Lung (tissue), 11 donors: ENCODE measurements at regions not wholly inside any gene's neighbourhood (a gene's known extent, or its start where the extent isn't known, plus 50 kb on each side); places are given as distances from the start of the nearest gene placed in this dataset.
A peak's percentile ranks its signal among the peaks of the same experiment; 100 is the strongest.

Experiments
- ATAC-seq: fragments of 200-7000 bp; cut with Tn5 transposase; one replicate; pipeline ENCODE4 v1.9.1; 2020; ENCODE audit warnings: moderate number of reproducible peaks; ENCODE audit not compliant: insufficient read depth, low FRiP score
- DNase-seq, 3 donors: peaks; one replicate each; pipeline ENCODE4 v3.0.0-alpha.2; 2013 to 2017
- H3K27ac ChIP-seq, 2 donors: one replicate each; pipeline ENCODE4 v1.5.1; 2013; ENCODE audit warnings: mild to moderate bottlenecking in 2 of 2, moderate library complexity in 2 of 2, control low read depth in 1 of 2, inconsistent platforms in 1 of 2, low read depth in 1 of 2, low read length in 1 of 2
- H3K27me3 ChIP-seq, 3 donors: one replicate each; pipeline ENCODE4 v1.5.1; 2013; ENCODE audit warnings: low read length in 2 of 3; ENCODE audit not compliant: control insufficient read depth in 3 of 3, insufficient read depth in 3 of 3
- H3K36me3 ChIP-seq, 4 donors: one replicate each; pipeline ENCODE4 v1.5.1; 2013; ENCODE audit warnings: low read length in 4 of 4, mild to moderate bottlenecking in 1 of 4, moderate library complexity in 1 of 4; ENCODE audit not compliant: control insufficient read depth in 4 of 4, insufficient read depth in 4 of 4
- H3K4me1 ChIP-seq, 5 donors: one replicate each; pipeline ENCODE4 v1.5.1; 2013; ENCODE audit warnings: low read length in 5 of 5, mild to moderate bottlenecking in 2 of 5, moderate library complexity in 1 of 5; ENCODE audit not compliant: control insufficient read depth in 5 of 5, insufficient read depth in 5 of 5
- H3K4me3 ChIP-seq: one replicate; pipeline ENCODE4 v1.5.1; 2013; ENCODE audit warnings: mild to moderate bottlenecking, control low read depth, moderate library complexity
- H3K9ac ChIP-seq, 2 donors: one replicate each; pipeline ENCODE4 v1.5.1; 2013; ENCODE audit warnings: low read length in 2 of 2, control low read depth in 1 of 2; ENCODE audit not compliant: insufficient read depth in 1 of 2
- H3K9me3 ChIP-seq, 4 donors: one replicate each; pipeline ENCODE4 v1.5.1; 2013; ENCODE audit warnings: low read length in 3 of 4, mild to moderate bottlenecking in 1 of 4, moderate library complexity in 1 of 4; ENCODE audit not compliant: control insufficient read depth in 4 of 4, insufficient read depth in 3 of 4
- CTCF ChIP-seq: IDR thresholded peaks from 2 replicates; pipeline ENCODE4 v1.5.1; 2012; ENCODE audit warnings: mild to moderate bottlenecking; ENCODE audit errors: control extremely low read depth, extremely low read depth
- WGBS, 2 donors: extraction: QIAGEN DNeasy Blood & Tissue Kit; methylation state at CpG; one replicate each; pipeline ENCODE4 v1.1.7; 2013; 5-methylcytosine and 5-hydroxymethylcytosine counted together
- donor health status: control.
- donor health status: control.
- donor health status: Bipolar disorder and iron deficiency.
- donor health status: healthy.
- donor health status: DM: yes; HTN: yes; CAD: no.

GRCh38 chr3:194031349-194031748 is 104.6 kb upstream of the HES1 start:
- ATAC-seq (no peak), DNase-seq (no peak)
- Histone ChIP-seq H3K9ac (no peak overlapping the region), H3K27ac (no peak overlapping the region), H3K4me1 (peaks cover 0 to 17% (median 10%) of the 10 kb centered on the region in 5 donors), H3K4me3 (no peak overlapping the region), H3K27me3 (no peaks in the 10 kb centered on the region), H3K9me3 (no peaks in the 10 kb centered on the region), H3K36me3 (no peaks in the 10 kb centered on the region)
- 95 to 96% methylated on average over 9 of the region's 9 CpGs for WGBS, 2 donors
- no peak for TF ChIP-seq CTCF

- Histone ChIP-seq H3K9ac (no peak overlapping the region), H3K36me3 (no peaks in the 10 kb centered on the region), H3K9me3 (no peaks in the 10 kb centered on the region), H3K27ac (no peak overlapping the region), H3K4me1 (peaks cover 0 to 17% (median 10%) of the 10 kb centered on the region in 5 donors), H3K27me3 (no peaks in the 10 kb centered on the region), H3K4me3 (no peak overlapping the region)
- 90 to 94% methylated on average over 12 of the region's 12 CpGs for WGBS, 2 donors
- TF ChIP-seq CTCF: no peak
- DNase-seq: peak in 1 of 3 donors; percentile 16
- no peak for ATAC-seq
These were observed 103.9 kb upstream of the HES1 start for GRCh38 chr3:194031867-194032635.

GRCh38 chr3:194032828-194033435 is 103.0 kb upstream of the HES1 start:
- no peak for TF ChIP-seq CTCF
- Histone ChIP-seq H3K4me1 (peaks cover 0 to 17% (median 10%) of the 10 kb centered on the region in 5 donors), H3K36me3 (no peaks in the 10 kb centered on the region), H3K9me3 (no peaks in the 10 kb centered on the region), H3K27me3 (no peaks in the 10 kb centered on the region), H3K9ac (no peak overlapping the region), H3K4me3 (no peak overlapping the region), H3K27ac (no peak overlapping the region)
- WGBS, 2 donors: 29 to 46% methylated on average over 9 of the region's 9 CpGs
- ATAC-seq (no peak), DNase-seq (peak in 2 of 3 donors; percentile 24 to 53)
